BLaER1 treated with 17β-estradiol and CSF1 and Interleukin-3, amounts not matched to agents 10 nM and 100 nM (cell line): ENCODE measurements at regions not wholly inside any gene's neighbourhood (a gene's known extent, or its start where the extent isn't known, plus 50 kb on each side); places are given as distances from the start of the nearest gene placed in this dataset.
A peak's percentile ranks its signal among the peaks of the same experiment; 100 is the strongest.
"Not testable (repeated sequence)": the region's sequence is repeated elsewhere in the genome, so short reads cannot be mapped to it uniquely, and the experiment has no call there.

Experiments
- H3K27ac ChIP-seq, 11 experiments: shearing (Covaris generic); formaldehyde crosslinking; 2 replicates each; pipeline ENCODE4 v1.8.1; 2022
- H3K27me3 ChIP-seq, 11 experiments: shearing (Covaris generic); formaldehyde crosslinking; 2 replicates each; pipeline ENCODE4 v1.8.1; 2022
- H3K36me3 ChIP-seq, 11 experiments: shearing (Covaris generic); formaldehyde crosslinking; 2 replicates each; pipeline ENCODE4 v1.8.1; 2022
- H3K4me1 ChIP-seq, 10 experiments: shearing (Covaris generic); formaldehyde crosslinking; 2 replicates each; pipeline ENCODE4 v1.8.1; 2022
- H3K4me2 ChIP-seq, 11 experiments: shearing (Covaris generic); formaldehyde crosslinking; 2 replicates each; pipeline ENCODE4 v1.8.1; 2022
- H3K4me3 ChIP-seq, 10 experiments: shearing (Covaris generic); formaldehyde crosslinking; 2 replicates each; pipeline ENCODE4 v1.8.1; 2022
- H3K9ac ChIP-seq, 11 experiments: shearing (Covaris generic); formaldehyde crosslinking; 2 replicates each; pipeline ENCODE4 v1.8.1; 2022
- H3K9me3 ChIP-seq, 11 experiments: shearing (Covaris generic); formaldehyde crosslinking; replicated peaks in 1 of 11; 2 replicates each; pipeline ENCODE4 v1.8.1; 2022
- H4K20me1 ChIP-seq, 11 experiments: shearing (Covaris generic); formaldehyde crosslinking; 2 replicates each; pipeline ENCODE4 v1.8.1; 2022
- Cebpa-rat ChIP-seq, 11 experiments: shearing (Covaris generic); IDR thresholded peaks; 2 replicates each; pipeline ENCODE4 v1.8.1; 2022

DNA sequence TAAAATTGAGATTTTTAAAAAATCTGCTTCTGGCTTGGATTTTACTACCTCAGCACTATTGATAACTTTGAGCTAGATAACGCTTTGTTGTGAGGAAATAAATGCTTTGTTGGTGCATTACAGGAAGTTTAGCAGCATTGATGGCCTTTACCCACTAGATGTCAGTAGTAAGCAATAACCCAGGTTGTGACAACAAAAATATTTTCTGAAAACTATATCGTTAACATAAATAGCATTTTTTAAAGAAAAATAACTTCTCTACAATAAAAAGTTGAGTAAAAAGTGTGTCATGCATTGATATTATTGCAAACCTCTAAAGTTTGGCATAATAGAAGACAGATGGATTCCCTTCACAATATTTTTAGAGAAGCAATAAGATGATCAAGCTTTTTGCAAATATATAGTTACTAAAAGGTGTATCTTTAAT lies 1246.5 kb downstream of the UQCRFS1 start:
- no peaks in the 10 kb centered on the region for H4K20me1 ChIP-seq
- no peak overlapping the region for H3K27ac ChIP-seq
- no peaks in the 10 kb centered on the region for H3K9me3 ChIP-seq
- no peaks in the 10 kb centered on the region for H3K27me3 ChIP-seq
- no peak for TF ChIP-seq Cebpa-rat (IDR thresholded peaks at IDR 0.05)
- no peak overlapping the region for H3K4me3 ChIP-seq
- H3K4me2 ChIP-seq, result no peak overlapping the region
- H3K36me3 ChIP-seq, result no peaks in the 10 kb centered on the region
- no peak overlapping the region for H3K9ac ChIP-seq
- H3K4me1 ChIP-seq, result peaks cover 0 to 5% (median 0%) of the 10 kb centered on the region in 10 experiments; a peak in 1 of 20 replicates

DNA sequence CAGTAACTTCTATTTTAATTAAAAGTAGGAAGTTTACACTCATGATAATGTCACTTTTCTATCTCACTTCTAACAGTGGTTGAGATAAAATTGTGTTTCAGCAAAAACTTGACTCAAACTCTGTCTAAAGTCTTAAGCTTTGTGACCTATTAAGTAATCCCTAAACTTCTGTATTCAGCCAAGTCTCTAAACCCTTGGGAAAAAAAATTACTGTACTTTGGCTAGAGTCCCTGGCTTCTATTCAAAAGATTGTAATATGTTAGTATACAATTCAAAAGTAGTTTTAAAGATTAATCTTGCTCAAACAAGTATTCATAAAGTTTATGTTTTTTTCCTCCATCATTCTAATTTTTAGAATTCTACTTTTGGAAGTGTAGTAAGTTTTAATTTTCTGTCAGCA lies 1248.8 kb downstream of the UQCRFS1 start:
- H4K20me1 ChIP-seq, result no peaks in the 10 kb centered on the region
- no peak for TF ChIP-seq Cebpa-rat (IDR thresholded peaks at IDR 0.05)
- no peak overlapping the region for H3K4me2 ChIP-seq
- peaks cover 0 to 5% (median 0%) of the 10 kb centered on the region in 10 experiments; a peak in 1 of 20 replicates for H3K4me1 ChIP-seq
- no peak overlapping the region for H3K27ac ChIP-seq
- H3K36me3 ChIP-seq, result no peaks in the 10 kb centered on the region
- no peak overlapping the region for H3K9ac ChIP-seq
- no peak overlapping the region for H3K4me3 ChIP-seq
- H3K27me3 ChIP-seq, result no peaks in the 10 kb centered on the region
- no peaks in the 10 kb centered on the region for H3K9me3 ChIP-seq

DNA sequence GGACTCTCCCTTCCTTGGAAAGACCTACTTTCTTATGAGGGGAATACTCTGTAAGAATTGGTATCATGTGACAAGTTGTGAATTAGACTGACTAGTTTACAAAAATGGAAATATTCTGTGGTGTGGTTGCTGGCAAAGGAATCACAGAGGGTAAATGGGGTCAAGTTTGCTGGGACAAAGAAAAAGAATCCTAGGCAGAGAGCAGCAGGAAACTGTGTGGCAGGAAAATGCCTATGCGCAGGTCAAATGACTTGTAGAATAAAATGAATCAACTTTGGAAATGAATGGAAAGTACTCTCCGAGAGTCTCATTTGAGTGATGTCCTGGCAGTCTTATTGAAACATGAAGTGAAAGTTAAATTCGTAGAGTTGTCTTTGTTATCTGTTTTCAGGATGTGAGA lies 1250.7 kb downstream of the UQCRFS1 start:
- Histone ChIP-seq H3K4me2 (no peak overlapping the region), H3K9me3 (no peaks in the 10 kb centered on the region), H3K27me3 (no peaks in the 10 kb centered on the region), H3K9ac (no peak overlapping the region), H3K4me1 (peaks cover 0 to 5% (median 0%) of the 10 kb centered on the region in 10 experiments; a peak in 1 of 20 replicates), H3K36me3 (no peaks in the 10 kb centered on the region), H4K20me1 (no peaks in the 10 kb centered on the region), H3K27ac (no peak overlapping the region), H3K4me3 (no peak overlapping the region)
- TF ChIP-seq Cebpa-rat (IDR thresholded peaks at IDR 0.05), result no peak

DNA sequence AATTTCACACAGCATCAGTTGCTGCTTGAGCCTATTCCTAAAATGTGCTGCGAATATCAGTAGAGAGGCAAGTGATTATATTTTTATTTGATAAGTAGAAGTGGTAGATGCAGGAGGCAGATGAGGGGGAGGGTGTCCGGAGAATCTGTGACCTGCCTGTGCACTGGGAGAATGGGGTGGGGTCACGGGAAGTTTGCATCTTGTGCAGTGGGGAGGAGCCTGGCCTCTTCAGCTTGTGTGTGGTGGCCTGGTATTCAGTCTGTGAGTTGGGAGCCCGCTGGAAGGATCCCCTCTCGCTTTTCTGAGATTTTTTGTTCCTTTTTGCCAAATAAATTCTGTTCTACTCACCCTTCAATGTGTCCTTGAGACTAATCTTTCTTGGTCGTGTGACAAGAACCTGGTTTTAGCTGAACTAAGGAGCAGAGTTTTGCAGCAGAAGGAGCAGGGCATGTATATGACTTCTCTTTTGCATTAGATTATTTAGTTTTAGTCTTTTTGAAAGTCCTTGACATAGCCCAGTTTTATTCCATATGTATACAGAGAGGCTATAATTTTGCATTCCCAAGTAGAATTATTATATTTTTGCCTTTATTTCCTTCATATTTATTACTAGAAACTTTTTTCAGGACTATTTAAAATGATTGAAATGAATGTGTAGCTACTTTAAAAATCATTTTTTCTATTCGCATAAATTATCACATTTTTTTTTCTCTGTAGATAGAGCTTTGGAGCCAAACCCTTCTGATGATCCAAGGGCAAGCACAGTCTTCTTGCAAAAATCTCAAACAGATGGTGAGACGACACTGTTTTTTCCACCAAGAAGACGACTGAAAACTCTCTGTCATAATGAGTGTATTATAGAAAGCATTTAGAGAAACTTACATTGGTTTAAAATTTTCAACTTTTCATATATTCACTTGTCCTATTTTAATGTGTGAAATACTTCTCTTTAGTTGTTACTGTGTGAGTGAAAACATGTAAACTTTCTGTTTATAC lies 1257.2 kb downstream of the UQCRFS1 start:
- TF ChIP-seq Cebpa-rat (IDR thresholded peaks at IDR 0.05), result no peak
- no peak overlapping the region for H3K4me3 ChIP-seq
- H3K4me1 ChIP-seq, result no peaks in the 10 kb centered on the region
- no peak overlapping the region for H3K27ac ChIP-seq
- no peaks in the 10 kb centered on the region for H3K9me3 ChIP-seq
- H3K4me2 ChIP-seq, result no peak overlapping the region
- H3K27me3 ChIP-seq, result no peaks in the 10 kb centered on the region
- H3K36me3 ChIP-seq, result no peaks in the 10 kb centered on the region
- no peak overlapping the region for H3K9ac ChIP-seq
- no peaks in the 10 kb centered on the region for H4K20me1 ChIP-seq

DNA sequence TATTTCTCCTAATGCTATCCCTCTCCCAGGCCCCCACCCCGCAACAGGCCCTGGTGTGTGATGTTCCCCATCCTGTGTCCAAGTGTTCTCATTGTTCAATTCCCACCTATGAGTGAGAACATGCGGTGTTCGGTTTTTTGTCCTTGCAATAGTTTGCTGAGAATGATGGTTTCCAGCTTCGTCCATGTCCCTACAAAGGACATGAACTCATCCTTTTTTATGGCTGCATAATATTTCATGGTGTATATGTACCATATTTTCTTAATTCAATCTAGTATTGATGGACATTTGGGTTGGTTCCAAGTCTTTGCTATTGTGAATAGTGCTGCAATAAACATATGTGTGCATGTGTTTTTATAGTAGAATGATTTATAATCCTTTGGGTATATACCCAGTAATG lies 1270.3 kb downstream of the UQCRFS1 start:
- H3K9me3 ChIP-seq, result peaks cover 19 to 33% (median 24%) of the 10 kb centered on the region in 11 experiments
- H3K4me3 ChIP-seq, H4K20me1 ChIP-seq, H3K4me1 ChIP-seq, H3K27ac ChIP-seq, H3K4me2 ChIP-seq, H3K27me3 ChIP-seq, H3K36me3 ChIP-seq, H3K9ac ChIP-seq: not testable (repeated sequence)

DNA sequence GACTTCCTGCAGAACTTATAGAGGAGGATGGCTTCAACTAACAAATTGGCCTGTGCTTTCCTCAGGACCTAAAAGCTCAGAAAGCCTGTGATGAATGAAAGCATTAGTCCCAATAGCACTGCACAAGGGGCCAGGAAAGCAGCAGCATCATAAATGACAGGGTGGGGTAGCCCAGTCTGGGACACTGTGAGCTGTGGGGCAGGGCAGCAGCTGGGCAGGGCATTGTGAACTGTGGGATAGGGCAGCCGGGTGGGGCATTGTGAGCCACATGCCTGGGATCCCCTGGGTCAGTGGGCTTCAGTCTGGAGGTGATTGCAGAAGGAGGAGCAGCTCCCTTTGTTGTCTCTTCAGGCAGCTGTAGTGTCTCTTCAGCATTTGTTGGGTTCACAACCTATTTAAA lies 1276.8 kb downstream of the UQCRFS1 start:
- Histone ChIP-seq H3K27me3 (no peaks in the 10 kb centered on the region), H3K27ac (0 out of 22 replicates have a peak overlapping the region, but pooled peaks of 2 of the 11 experiments have one; percentile 0 to 26), H3K9me3 (no peaks in the 10 kb centered on the region)

DNA sequence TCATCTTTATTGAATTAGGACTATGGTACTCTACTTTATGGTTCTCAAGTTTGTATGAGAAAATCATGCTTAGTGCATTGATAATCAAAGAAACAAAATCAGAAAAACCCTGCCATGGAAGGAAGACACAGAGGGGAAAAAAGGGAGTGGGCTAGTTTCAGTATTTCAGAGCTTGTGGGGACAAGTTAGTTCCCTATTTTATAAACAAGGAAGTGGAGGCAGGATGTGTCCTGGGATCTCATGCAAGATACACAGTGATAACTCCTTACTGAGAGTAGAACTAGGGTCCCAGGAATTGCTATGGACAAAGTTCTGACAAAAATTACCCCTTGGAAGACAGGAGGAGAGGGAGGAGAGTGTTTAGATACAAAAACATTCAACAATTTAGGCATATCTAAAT lies 1277.3 kb downstream of the UQCRFS1 start:
- no peaks in the 10 kb centered on the region for H3K27me3 ChIP-seq
- H3K9ac ChIP-seq, result no peak overlapping the region
- TF ChIP-seq Cebpa-rat (IDR thresholded peaks at IDR 0.05), result no peak
- no peaks in the 10 kb centered on the region for H4K20me1 ChIP-seq
- peak overlapping the region in 7 of 11 experiments; percentile 2 to 69 (median 48); a peak in 12 of 22 replicates for H3K4me2 ChIP-seq
- no peak overlapping the region for H3K4me3 ChIP-seq
- peaks cover 0 to 18% (median 10%) of the 10 kb centered on the region in 10 experiments; a peak in 12 of 20 replicates for H3K4me1 ChIP-seq
- H3K27ac ChIP-seq, result peak overlapping the region in 3 of 11 experiments; percentile 3 to 38 (median 26); a peak in 3 of 22 replicates
- no peaks in the 10 kb centered on the region for H3K36me3 ChIP-seq
- H3K9me3 ChIP-seq, result no peaks in the 10 kb centered on the region

More for the DNA sequence above, 1276.8 kb downstream of the UQCRFS1 start:
- Histone ChIP-seq H3K4me1 (peaks cover 0 to 18% (median 10%) of the 10 kb centered on the region in 10 experiments; a peak in 12 of 20 replicates), H3K4me3 (no peak overlapping the region), H4K20me1 (no peaks in the 10 kb centered on the region), H3K4me2 (peak overlapping the region in 6 of 11 experiments; percentile 30 to 69 (median 50); a peak in 12 of 22 replicates), H3K9ac (no peak overlapping the region), H3K36me3 (no peaks in the 10 kb centered on the region)
- no peak for TF ChIP-seq Cebpa-rat (IDR thresholded peaks at IDR 0.05)

DNA sequence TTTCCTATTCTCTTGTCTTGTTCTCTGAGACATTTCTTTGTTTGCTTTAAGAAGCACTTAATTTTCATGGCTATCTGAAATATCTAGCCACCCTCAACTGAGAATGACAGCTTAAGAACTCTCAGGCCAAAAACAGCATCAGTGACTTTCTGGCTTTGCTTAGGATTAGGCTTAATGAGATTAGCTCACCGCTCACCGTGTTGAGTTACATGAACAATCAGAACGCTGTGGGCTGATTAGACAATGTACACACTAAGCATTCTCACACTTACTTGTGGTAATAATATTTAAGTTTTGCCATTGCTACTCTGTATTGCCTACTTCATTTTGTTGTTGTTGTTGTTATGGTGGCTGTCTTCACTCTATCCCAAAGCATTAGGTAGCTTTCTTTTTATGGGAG lies 1283.6 kb downstream of the UQCRFS1 start:
- Histone ChIP-seq H3K27ac (no peak overlapping the region), H3K4me3 (no peak overlapping the region), H3K4me1 (no peaks in the 10 kb centered on the region), H3K9ac (no peak overlapping the region), H3K36me3 (no peaks in the 10 kb centered on the region), H3K27me3 (no peaks in the 10 kb centered on the region), H4K20me1 (no peaks in the 10 kb centered on the region), H3K4me2 (no peak overlapping the region), H3K9me3 (no peaks in the 10 kb centered on the region)
- TF ChIP-seq Cebpa-rat (IDR thresholded peaks at IDR 0.05), result no peak

DNA sequence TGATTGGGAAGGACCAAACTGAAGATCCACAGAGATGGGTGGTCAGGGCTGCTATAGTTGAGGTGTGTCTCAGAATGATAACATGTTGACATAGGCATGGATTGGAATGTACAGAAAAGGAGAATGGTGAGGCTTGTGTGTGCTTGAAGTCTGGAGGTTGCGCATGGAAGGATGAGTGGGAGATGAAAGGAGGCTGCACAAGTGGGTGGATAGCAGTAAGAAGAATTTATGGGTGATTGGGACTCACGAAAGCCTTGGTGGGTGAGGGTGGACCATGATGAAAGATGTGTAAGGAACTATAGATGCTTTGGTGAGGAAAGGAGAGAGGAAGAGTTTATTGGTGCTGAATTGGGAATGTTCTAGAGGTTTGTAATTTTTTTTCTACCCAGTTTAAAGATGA lies 1287.7 kb downstream of the UQCRFS1 start:
- no peak for TF ChIP-seq Cebpa-rat (IDR thresholded peaks at IDR 0.05)
- no peaks in the 10 kb centered on the region for H3K9me3 ChIP-seq

More for the DNA sequence above, 1287.7 kb downstream of the UQCRFS1 start:
- H3K27ac ChIP-seq, result no peak overlapping the region
- H3K27me3 ChIP-seq, result no peaks in the 10 kb centered on the region
- no peak overlapping the region for H3K9ac ChIP-seq
- H3K4me1 ChIP-seq, result peaks cover 0 to 3% (median 0%) of the 10 kb centered on the region in 10 experiments; a peak in 1 of 20 replicates
- no peaks in the 10 kb centered on the region for H4K20me1 ChIP-seq
- no peaks in the 10 kb centered on the region for H3K36me3 ChIP-seq
- no peak overlapping the region for H3K4me2 ChIP-seq
- H3K4me3 ChIP-seq, result no peak overlapping the region
